Heart left ventricle (tissue), 16 donors: ENCODE measurements at regions not wholly inside any gene's neighbourhood (a gene's known extent, or its start where the extent isn't known, plus 50 kb on each side); places are given as distances from the start of the nearest gene placed in this dataset.
A peak's percentile ranks its signal among the peaks of the same experiment; 100 is the strongest.

Experiments
- ATAC-seq, 4 donors: fragments of 200-7000 bp; cut with Tn5 transposase; one replicate each; pipeline ENCODE4 v1.9.1; 2020 to 2022; ENCODE audit warnings: moderate library complexity in 4 of 4, mild to moderate bottlenecking in 3 of 4, moderate number of reproducible peaks in 1 of 4
- DNase-seq, 5 donors: peaks; one replicate each; pipeline ENCODE4 v3.0.0-alpha.2; 2020
- H3K27ac ChIP-seq, 12 donors: fragments of 200-600 bp; sonication (generic) in 4 of 12; one replicate each; pipeline versions ENCODE4 v1.5.0 to v1.8.0; 2016 to 2022; ENCODE audit warnings: mild to moderate bottlenecking in 2 of 12
- H3K27me3 ChIP-seq, 9 donors: fragments of 200-600 bp; sonication (generic) in 2 of 9; one replicate each; pipeline versions ENCODE4 v1.5.1 to v1.8.0; 2016 to 2022; ENCODE audit warnings: mild to moderate bottlenecking in 3 of 9
- H3K36me3 ChIP-seq, 9 donors: fragments of 200-600 bp; sonication (generic) in 2 of 9; one replicate each; pipeline versions ENCODE4 v1.5.0 to v1.8.0; 2018 to 2022; ENCODE audit warnings: mild to moderate bottlenecking in 2 of 9
- H3K4me1 ChIP-seq, 12 donors: fragments of 200-600 bp; sonication (generic) in 4 of 12; one replicate each; pipeline versions ENCODE4 v1.5.0 to v1.8.0; 2016 to 2022; ENCODE audit warnings: mild to moderate bottlenecking in 3 of 12
- H3K4me3 ChIP-seq, 12 donors: fragments of 200-600 bp; sonication (generic) in 4 of 12; one replicate each; pipeline versions ENCODE4 v1.5.0 to v1.8.0; 2017 to 2022; ENCODE audit warnings: mild to moderate bottlenecking in 9 of 12, moderate library complexity in 4 of 12
- H3K9me3 ChIP-seq, 12 donors: fragments of 200-600 bp; sonication (generic) in 4 of 12; one replicate each; pipeline versions ENCODE4 v1.5.0 to v1.8.0; 2016 to 2022; ENCODE audit warnings: mild to moderate bottlenecking in 1 of 12
- POLR2A ChIP-seq, 2 donors: fragments of 450-650 bp; IDR thresholded peaks; one replicate each; pipeline ENCODE4 v1.6.1; 2017; ENCODE audit warnings: antibody characterized with exemption in 2 of 2, mild to moderate bottlenecking in 2 of 2, moderate library complexity in 2 of 2
- WGBS, 4 donors: extraction: QIAGEN DNeasy Blood & Tissue Kit in 2 of 4; methylation state at CpG; one replicate each; pipeline versions ENCODE4 v1.1.5 to v1.1.7; 2013 to 2018; 5-methylcytosine and 5-hydroxymethylcytosine counted together
- intact Hi-C, 10 donors: fragments of 100-400 bp; cut with DNase I; formaldehyde crosslinking; loops; one replicate each; pipeline versions ENCODE4 v1.11.1 to v1.14.2; 2022
- TF ChIP-seq, protein P1 (sequence below), 12 donors: fragments of 200-600 bp; sonication (generic) in 4 of 12; IDR thresholded peaks; one replicate each; pipeline versions ENCODE4 v1.5.0 to v1.8.0; 2018 to 2022; ENCODE audit warnings: antibody characterized with exemption in 12 of 12, mild to moderate bottlenecking in 5 of 12
- donor health status: ischemic (EF 13 %, LVEDD 7.1; RV severe dilation, severe dysfunction).
- donor health status: healthy with polysubstance abuse.
- donor health status: DM: no; HTN: yes; CAD: no.
- donor health status: DM: no; HTN: no; CAD: no.
- donor health status: ischemic (EF 25% LVEDD 6.9; RV normal size, moderate dysfunction).
- donor health status: ischemic (EF 25% LVEDD 5.7; RV mildly dilated, moderate dysfunction).
- donor health status: healthy.
- donor health status: DM: yes; HTN: yes; CAD: no.
- donor health status: ischemic (EF 35%, LVEDD 5.7; RV mildly dilated, moderate dysfunction).
- donor health status: nonischemic (EF 11% LVEDD 7.7; RV severe dilation, severe dysfunction).
- donor health status: DM: yes; HTN: yes; CAD: no.
- donor health status: PGD.
- donor health status: ischemic (EF 29% LVEDD 5.4; RV normal size, mild dysfunction).
- donor health status: nonischemic (EF 23%, LVEDD 6.1; RV moderate dilation, normal function).

DNA sequence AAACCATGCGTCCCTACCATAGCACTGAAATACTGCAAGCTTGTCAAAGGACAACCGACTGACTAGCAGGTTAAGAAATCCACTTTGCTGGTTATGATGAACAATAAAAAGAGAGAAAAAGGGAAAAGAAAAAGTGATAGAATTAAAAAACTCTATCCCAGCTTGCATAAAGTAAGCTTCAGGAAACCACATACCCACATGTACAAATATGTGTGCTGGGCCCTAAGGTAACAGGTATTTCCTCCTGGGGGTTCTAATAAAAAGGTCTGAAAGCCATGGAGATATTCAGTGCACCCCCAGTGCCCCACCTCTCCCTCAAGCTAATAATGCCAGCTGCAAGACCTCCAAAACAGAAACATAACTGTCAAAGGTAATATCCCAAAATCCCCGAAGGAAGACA, 248.6 kb upstream of the KLF14 start:
- peak overlapping the region in 2 of 12 donors; percentile 13 to 25 for H3K27ac ChIP-seq
- DNase-seq (no peak), ATAC-seq (no peak)
- H3K4me3 ChIP-seq: no peak overlapping the region
- H3K4me1 ChIP-seq: peaks cover 4 to 78% (median 53%) of the 10 kb centered on the region in 12 donors
- H3K27me3 ChIP-seq: no peaks in the 10 kb centered on the region
- 74 to 81% (median 78%) methylated on average over 3 of the region's 3 CpGs for WGBS, 4 donors
- H3K9me3 ChIP-seq: no peaks in the 10 kb centered on the region
- intact Hi-C loops: loop anchor here in 7 of 10 donors (2.0 to 10.0 kb wide), 5 partner anchors 52 to 442 kb away; no protein-coding TSS in a partner anchor
- peaks cover 0 to 33% (median 19%) of the 10 kb centered on the region in 9 donors for H3K36me3 ChIP-seq
- no peak for TF ChIP-seq POLR2A (IDR thresholded peaks at IDR 0.05)
- TF ChIP-seq, protein P1, sequence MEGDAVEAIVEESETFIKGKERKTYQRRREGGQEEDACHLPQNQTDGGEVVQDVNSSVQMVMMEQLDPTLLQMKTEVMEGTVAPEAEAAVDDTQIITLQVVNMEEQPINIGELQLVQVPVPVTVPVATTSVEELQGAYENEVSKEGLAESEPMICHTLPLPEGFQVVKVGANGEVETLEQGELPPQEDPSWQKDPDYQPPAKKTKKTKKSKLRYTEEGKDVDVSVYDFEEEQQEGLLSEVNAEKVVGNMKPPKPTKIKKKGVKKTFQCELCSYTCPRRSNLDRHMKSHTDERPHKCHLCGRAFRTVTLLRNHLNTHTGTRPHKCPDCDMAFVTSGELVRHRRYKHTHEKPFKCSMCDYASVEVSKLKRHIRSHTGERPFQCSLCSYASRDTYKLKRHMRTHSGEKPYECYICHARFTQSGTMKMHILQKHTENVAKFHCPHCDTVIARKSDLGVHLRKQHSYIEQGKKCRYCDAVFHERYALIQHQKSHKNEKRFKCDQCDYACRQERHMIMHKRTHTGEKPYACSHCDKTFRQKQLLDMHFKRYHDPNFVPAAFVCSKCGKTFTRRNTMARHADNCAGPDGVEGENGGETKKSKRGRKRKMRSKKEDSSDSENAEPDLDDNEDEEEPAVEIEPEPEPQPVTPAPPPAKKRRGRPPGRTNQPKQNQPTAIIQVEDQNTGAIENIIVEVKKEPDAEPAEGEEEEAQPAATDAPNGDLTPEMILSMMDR (IDR thresholded peaks at IDR 0.05): no peak

DNA sequence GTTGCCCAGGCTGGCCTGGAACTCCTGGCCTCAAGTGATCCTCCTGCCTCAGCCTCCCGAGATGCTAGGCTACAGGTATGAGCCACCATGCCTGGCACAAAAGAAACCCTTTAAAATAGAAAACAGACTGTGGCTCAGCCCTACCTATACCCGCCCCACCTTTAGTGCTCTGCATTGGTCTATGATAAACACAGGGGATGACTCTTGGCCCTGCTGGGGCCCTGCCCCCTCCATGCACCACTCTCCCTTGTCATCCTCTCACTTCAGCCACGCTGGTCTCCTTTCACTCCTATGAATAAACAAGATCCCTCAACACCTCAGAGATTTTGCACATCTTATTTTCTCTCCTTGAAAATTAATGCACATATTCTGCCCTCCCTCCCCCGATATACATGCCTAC, 251.4 kb upstream of the KLF14 start:
- ATAC-seq (peak in 2 of 4 donors; percentile 6 to 9), DNase-seq (no peak)
- TF ChIP-seq, protein P1 (IDR thresholded peaks at IDR 0.05): no peak
- TF ChIP-seq POLR2A (IDR thresholded peaks at IDR 0.05): no peak
- H3K36me3 ChIP-seq: peaks cover 0 to 25% (median 15%) of the 10 kb centered on the region in 9 donors
- 92 to 95% (median 94%) methylated on average over 4 of the region's 4 CpGs for WGBS, 4 donors
- peaks cover 4 to 89% (median 66%) of the 10 kb centered on the region in 12 donors for H3K4me1 ChIP-seq
- H3K4me3 ChIP-seq: no peak overlapping the region
- H3K27me3 ChIP-seq: no peaks in the 10 kb centered on the region
- no peaks in the 10 kb centered on the region for H3K9me3 ChIP-seq
- H3K27ac ChIP-seq: peak overlapping the region in 7 of 12 donors; percentile 10 to 70 (median 35)
- intact Hi-C loops: loop anchor here in 2 of 10 donors (2.0 to 10.0 kb wide), 3 partner anchors 15 to 439 kb away; no protein-coding TSS in a partner anchor

DNA sequence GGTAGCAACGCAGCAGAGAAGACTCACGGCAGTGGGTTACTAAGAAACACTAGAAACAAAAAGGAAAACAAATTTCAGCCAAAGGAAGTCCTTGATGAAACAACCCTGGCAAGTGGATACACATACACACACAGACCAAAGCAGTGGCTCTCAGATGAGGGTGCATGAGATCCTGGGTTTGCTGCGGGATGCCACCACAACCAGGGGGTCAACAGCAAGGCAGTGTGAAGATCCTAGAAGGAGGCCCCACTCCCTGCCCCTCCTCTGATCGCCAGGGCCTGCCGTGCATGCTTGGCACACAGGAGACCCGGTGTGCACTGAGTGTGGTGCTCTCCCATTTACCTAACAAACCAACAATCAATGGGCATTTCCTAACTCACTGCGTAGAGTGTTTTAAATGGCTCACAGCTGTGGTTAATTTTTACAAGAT, 252.3 kb upstream of the KLF14 start:
- Histone ChIP-seq H3K4me3 (no peak overlapping the region), H3K36me3 (peaks cover 0 to 23% (median 15%) of the 10 kb centered on the region in 9 donors), H3K27me3 (no peaks in the 10 kb centered on the region), H3K9me3 (no peaks in the 10 kb centered on the region), H3K4me1 (peaks cover 4 to 91% (median 73%) of the 10 kb centered on the region in 12 donors), H3K27ac (peak overlapping the region in 8 of 12 donors; percentile 26 to 66 (median 38))
- ATAC-seq (peak; percentile 27 to 76 (median 67)), DNase-seq (no peak)
- TF ChIP-seq POLR2A (IDR thresholded peaks at IDR 0.05): no peak
- TF ChIP-seq, protein P1 (IDR thresholded peaks at IDR 0.05): no peak
- intact Hi-C loops: loop anchor here in 2 of 10 donors (10.0 kb wide), 2 partner anchors 49 to 439 kb away; no protein-coding TSS in a partner anchor
- WGBS, 4 donors: 30 to 54% (median 39%) methylated on average over 7 of the region's 7 CpGs

DNA sequence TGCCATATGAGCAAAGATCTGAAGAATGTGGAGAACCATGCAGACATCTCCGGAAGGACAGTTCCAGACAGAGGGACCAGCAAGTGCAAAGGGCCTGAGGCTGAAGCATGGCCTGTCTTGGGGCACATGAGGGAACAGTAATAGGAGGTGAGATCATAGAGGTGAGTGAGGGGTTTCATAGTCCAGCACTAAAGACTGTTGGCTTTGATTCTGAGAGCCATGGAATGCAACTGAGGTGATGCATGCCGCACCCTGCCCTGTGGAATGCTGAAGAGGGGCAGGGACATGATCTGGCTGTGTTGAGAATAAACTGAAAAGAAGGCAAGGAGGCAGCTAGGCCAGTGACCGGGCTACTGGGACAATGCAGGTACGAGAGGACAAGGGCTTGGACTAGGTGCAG, 253.1 kb upstream of the KLF14 start:
- peak overlapping the region in 1 of 12 donors; percentile 11 for H3K27ac ChIP-seq
- WGBS, 4 donors: 90 to 98% (median 94%) methylated on average over 4 of the region's 4 CpGs
- peaks cover 4 to 92% (median 72%) of the 10 kb centered on the region in 12 donors for H3K4me1 ChIP-seq
- TF ChIP-seq, protein P1 (IDR thresholded peaks at IDR 0.05): no peak
- no peak for TF ChIP-seq POLR2A (IDR thresholded peaks at IDR 0.05)
- no peak overlapping the region for H3K4me3 ChIP-seq
- DNase-seq (no peak), ATAC-seq (no peak)
- intact Hi-C loops: loop anchor here in 2 of 10 donors (10.0 kb wide), 2 partner anchors 48 to 438 kb away; no protein-coding TSS in a partner anchor
- H3K27me3 ChIP-seq: no peaks in the 10 kb centered on the region
- H3K9me3 ChIP-seq: no peaks in the 10 kb centered on the region
- peaks cover 0 to 28% (median 13%) of the 10 kb centered on the region in 9 donors for H3K36me3 ChIP-seq
